NCI-H526 (cell line): ENCODE measurements at regions not wholly inside any gene's neighbourhood (a gene's known extent, or its start where the extent isn't known, plus 50 kb on each side); places are given as distances from the start of the nearest gene placed in this dataset.
A peak's percentile ranks its signal among the peaks of the same experiment; 100 is the strongest.

Experiments
- DNase-seq, 2 experiments: peaks; one replicate each; lab custom pipeline; 2025; lab: John Stamatoyannopoulos, UW

DNA sequence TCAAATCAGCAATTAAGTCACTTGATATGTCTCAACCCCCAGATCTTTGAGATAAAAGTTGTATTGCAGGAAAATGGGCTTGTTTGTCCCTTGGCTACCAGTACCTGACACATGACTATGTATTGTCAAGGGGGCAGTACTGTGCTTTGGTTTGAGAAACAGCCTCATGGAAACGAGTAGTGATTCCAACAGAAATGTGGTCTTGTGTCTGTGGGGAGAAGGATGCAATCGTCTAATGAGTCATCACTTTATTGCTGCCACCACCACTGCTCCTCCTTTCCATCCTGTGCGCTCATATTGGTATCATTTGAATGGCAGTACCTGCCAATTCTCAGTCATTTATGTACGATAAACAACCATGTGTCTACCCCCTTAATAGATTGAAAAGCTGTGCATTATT lies 72.8 kb upstream of the ARHGAP5 start:
- DNase-seq, result no peak

DNA sequence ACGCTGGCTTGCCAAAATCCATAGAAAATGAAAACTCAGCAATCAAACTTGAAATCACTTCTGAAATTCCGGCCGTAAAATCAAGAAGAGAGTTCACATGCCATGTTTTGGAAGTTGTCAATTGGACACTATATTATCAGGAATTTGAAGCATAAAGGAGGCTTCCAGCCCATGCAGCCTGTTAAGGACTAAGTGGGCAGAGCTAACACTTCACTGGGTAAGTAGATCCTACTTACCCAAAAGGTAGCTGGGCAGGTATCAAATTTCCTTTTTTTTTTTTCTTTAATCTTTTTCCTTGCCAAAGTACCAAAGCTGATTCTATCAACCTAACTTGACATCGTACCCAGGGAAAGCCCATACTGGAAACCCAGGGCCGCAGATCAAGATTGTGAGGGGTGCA lies 71.5 kb upstream of the ARHGAP5 start:
- no peak for DNase-seq

DNA sequence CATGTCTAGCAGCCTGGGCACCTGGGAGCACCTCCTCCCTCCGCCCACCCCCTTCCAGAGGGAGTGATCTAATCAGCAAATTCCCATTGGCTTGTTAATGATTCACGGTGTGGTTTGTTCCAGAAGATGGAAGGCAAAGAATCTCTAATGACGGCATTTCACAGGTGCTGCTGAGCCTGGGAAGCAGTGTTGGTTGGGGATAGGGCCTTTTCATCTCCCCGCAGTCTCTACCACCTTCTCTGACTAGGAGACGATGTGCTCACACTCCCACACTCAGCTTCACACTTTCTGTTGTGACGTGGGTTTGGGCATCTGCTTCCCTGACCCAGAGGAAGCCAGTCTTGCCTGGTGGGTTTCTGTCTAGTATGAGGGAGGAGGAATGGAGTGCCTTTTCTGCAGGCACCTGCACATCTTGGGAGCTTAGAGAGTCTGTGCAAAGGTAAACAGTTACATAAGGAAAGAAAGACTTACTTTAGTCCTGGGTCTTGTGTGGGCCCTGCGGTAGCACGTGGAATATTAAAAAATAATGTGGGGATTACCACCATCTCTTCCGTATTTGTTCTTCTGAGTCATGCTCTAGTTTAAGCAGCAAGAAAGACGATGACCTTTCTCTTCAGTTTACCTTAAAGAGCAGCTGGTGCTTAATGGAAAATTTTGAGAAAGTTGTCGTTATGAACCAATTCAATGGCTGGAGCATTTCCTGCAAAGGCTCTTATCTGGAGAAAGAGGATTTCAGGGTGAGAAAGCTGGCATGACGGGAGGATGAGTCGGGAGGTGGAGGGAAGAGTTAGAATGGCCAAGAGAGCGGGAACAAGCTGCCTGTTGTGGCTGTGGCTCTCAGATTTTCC lies 70.6 kb upstream of the ARHGAP5 start:
- DNase-seq, result no peak

DNA sequence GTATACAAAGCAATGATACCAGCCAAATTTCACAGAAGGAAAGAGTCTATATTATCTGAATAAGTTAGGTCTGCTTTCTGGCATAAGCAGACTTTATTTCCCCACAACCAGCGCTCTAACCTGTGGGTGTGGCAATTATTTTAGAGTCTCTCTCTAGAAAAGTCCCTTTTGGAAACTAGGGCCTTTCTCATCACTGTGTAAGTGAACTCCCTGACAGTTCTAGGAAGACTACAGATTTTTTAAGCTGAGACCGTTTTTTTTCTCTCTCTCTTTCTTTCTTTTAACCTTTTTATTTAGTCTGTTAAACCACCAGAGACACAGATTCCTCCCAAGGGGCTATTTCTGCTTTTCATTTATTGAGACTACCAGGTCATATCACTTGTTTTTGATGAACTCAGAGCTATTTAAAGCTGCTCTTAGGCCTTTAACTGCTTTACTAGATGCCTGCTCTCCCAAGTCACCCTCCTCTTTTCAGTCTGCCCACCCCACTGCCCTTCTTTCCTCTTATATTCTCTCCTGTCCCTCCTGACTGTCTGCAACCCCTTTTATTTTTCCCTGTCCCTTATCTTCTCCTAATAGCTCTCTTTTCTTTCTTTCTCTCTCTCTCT lies 69.2 kb upstream of the ARHGAP5 start:
- no peak for DNase-seq

GRCh38 chr14:32008602-32009193 lies 68.4 kb upstream of the ARHGAP5 start:
- DNase-seq, result no peak

DNA sequence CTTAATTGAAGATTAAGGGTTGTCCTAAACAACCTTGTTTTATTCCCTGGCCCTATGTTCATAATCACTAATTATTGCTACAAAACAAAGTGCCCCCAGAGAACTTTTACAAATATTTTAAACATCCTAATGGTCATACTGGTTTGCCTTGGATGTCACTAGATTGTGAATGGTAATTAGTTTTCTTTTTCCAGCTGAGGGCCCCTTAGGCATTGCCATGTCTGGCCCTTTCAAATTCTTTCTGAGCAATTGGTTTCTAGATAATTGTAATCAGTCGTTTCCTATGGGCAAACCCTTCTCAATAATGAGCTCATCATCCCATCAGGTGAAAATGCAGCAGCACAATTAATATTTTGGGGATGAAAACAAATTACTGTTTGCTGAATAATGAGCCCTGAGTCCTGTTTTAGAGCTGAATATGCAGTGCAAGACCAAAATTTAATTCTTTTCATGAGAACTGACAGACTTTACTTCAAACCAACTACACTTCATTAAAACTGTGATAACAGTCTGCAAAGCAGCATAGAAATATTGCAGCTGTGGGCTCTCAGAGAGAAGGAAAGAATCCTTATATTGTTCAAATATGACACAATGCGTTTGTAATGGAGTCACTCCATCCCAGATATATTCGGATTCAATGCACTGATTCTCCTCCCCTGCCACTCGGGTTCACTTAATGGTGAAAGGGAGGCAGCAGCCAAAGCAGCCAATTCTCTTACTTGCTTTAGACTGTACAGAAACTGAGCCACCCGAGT lies 67.7 kb upstream of the ARHGAP5 start:
- no peak for DNase-seq

- no peak for DNase-seq
Measured at GRCh38 chr14:32009976-32010581, 67.0 kb upstream of the ARHGAP5 start.

DNA sequence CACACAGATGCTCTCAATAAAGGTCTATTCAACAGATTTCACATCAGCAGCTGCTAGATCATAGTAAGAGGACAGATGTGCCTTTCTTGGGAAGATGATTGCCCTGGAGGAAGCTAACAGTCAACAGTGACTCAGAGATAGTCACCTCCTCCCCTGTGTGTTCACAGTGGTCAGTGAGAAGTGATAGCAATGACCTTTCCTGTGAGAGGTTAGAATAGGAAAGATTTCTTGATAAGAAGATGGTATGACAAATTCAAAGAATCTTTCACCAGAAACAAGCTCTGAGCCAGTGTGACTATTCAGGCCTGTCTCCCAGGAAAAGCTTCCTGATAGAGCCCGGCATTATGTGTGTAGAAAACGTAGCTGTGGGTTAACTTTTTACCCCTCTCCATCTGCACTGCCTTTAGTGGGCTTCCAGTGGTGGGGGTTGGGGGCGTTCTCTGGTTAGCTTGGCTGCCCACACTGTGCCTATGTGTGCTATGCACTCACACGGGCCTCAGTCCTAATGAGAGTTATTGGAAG lies 66.4 kb upstream of the ARHGAP5 start:
- no peak for DNase-seq

GRCh38 chr14:32011225-32011624 lies 65.9 kb upstream of the ARHGAP5 start:
- DNase-seq, result no peak

DNA sequence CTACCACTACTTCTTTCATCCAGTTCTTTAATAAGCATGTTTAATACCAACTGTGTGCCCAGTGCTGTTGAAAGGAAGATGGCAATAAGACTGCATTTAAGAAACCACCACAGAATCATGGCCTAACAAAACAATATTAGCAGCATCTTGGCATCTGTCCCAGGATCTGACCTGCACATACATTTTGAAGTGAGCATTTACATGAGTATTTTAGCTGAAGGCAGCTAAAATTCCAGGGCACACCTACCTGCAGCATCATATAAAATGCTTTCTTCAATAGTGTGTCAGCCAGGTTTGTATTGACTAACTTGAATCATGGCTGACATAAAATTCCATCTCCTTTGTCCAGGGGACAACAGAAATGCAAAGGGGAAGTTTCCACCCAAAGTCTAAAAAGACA lies 65.0 kb upstream of the ARHGAP5 start:
- no peak for DNase-seq

- DNase-seq, result no peak
Measured at GRCh38 chr14:32012571-32012970, 64.5 kb upstream of the ARHGAP5 start.

GRCh38 chr14:32013083-32013482 lies 64.0 kb upstream of the ARHGAP5 start:
- DNase-seq, result peak in 1 of 2 experiments; percentile 19

- no peak for DNase-seq
Measured at GRCh38 chr14:32014057-32014456, 63.0 kb upstream of the ARHGAP5 start.

DNA sequence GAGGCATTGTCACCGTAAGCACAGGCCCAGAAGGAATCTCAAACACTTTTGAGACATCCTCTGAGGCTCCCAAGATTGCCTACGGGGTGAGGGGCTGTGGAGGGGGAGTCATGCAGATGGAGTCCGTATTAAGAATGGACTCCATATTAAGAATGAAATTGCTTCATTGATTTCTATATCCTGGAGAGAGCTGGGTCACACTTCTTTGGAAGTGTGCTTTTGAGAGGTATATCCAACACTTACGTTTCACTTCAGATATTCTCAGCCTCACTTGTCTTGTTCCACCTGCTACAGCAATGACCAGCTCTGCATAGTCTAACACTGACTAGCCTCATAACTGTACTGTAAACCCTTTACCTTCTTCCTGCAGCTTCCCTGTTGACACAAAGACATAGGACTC lies 62.6 kb upstream of the ARHGAP5 start:
- DNase-seq, result no peak

GRCh38 chr14:32015166-32015565 lies 61.9 kb upstream of the ARHGAP5 start:
- no peak for DNase-seq

DNA sequence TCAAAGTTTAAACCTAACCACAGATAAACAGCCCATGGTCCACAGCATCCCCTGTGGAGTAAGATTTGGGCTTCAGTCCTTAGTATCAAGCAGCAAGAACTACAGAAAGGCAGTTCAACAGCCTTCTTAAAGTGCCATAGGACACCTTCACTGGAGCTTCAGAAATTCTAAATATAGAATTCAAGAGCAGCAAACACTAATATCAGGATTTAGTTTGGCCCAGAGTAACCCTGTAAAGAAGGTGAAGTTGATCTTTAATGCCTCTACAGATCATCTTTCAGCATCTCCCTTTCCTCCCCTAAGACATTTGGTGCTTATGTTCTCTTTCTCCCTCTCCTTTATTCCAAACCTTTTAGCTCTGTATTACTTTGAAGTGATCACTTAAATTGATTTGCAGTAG lies 59.5 kb upstream of the ARHGAP5 start:
- no peak for DNase-seq

GRCh38 chr14:32018391-32019092 lies 58.6 kb upstream of the ARHGAP5 start:
- no peak for DNase-seq

GRCh38 chr14:32019276-32019675 lies 57.8 kb upstream of the ARHGAP5 start:
- DNase-seq, result no peak

GRCh38 chr14:32020882-32021281 lies 56.2 kb upstream of the ARHGAP5 start:
- no peak for DNase-seq

- DNase-seq, result no peak
Measured at GRCh38 chr14:32021341-32021740, 55.8 kb upstream of the ARHGAP5 start.

DNA sequence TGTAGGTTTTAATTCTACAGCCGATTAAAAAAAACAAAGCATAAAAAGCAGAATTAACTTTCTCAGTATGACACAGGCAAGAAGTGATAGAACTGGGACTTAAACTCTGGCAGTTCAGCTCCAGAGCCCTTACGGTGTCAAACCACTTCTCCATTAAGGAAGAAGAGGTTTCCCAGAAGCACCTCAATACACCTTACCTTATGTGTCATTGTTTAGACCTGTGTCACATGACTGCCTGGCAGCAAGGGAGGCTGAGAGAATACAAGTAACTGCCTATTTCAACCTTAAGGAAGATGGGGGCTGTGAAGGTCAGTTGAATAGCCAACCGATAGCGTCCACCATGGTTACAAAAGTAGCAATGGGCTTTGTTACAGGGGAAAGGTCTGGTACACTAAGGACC lies 54.6 kb upstream of the ARHGAP5 start:
- no peak for DNase-seq
